ENCODE measurements at regions not wholly inside any gene's neighbourhood (a gene's known extent, or its start where the extent isn't known, plus 50 kb on each side); places are given as distances from the start of the nearest gene placed in this dataset.
A peak's percentile ranks its signal among the peaks of the same experiment; 100 is the strongest.
"Not testable (repeated sequence)": the region's sequence is repeated elsewhere in the genome, so short reads cannot be mapped to it uniquely, and the experiment has no call there.

DNA sequence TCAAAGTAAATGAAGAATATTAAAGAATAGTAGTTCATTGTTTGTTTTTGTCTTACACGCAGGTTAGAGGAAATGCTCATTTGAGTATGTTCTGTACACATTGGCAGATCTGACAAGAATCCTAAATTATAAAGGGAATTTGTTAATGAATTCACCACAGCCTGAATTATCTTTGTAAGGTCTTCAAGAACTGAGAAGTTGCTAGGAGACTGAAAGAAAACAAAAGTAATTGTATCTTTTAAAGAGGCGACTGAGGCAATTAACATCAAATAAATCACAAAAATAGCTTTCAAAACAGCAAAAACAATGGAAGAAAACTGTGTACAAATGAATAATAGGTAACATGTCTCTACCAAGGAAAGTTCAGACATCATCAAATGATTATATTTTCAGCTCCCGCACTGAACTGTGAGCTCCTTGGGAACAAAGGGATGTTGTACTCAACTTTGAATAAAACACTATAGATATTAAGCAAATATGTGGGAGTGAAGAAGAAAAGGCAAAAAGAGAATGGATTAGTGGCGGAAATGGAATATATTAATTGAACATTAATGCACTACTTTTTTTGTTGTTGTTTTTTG lies 51.7 kb upstream of the ATIC start:
- FAIRE-seq (no peak), DNase-seq (ENCODE audit: insufficient read length, low spot score) (no peak)
- TF ChIP-seq, protein P1, sequence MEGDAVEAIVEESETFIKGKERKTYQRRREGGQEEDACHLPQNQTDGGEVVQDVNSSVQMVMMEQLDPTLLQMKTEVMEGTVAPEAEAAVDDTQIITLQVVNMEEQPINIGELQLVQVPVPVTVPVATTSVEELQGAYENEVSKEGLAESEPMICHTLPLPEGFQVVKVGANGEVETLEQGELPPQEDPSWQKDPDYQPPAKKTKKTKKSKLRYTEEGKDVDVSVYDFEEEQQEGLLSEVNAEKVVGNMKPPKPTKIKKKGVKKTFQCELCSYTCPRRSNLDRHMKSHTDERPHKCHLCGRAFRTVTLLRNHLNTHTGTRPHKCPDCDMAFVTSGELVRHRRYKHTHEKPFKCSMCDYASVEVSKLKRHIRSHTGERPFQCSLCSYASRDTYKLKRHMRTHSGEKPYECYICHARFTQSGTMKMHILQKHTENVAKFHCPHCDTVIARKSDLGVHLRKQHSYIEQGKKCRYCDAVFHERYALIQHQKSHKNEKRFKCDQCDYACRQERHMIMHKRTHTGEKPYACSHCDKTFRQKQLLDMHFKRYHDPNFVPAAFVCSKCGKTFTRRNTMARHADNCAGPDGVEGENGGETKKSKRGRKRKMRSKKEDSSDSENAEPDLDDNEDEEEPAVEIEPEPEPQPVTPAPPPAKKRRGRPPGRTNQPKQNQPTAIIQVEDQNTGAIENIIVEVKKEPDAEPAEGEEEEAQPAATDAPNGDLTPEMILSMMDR (IDR thresholded peaks at IDR 0.05; ENCODE audit: insufficient read depth, missing control alignments): no peak

DNA sequence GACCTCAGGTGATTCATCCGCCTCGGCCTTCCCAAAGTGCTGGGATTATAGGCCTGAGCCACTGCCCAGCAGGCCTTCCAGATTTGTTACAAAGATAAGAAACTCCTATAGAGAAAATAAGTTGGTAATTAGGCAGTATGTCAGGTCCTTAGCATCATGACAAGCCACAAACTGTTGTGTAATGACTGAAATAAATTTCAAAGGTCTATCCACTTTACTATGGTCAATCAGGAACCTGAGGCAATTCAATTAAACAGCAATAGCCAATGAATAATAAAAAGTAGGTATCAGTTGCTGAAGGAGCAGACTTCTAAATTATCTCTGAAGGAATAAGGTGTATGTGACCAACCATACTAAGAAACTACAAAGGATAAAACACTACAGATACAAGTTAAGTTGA lies 62.4 kb upstream of the ATIC start:
- TF ChIP-seq, protein P1 (IDR thresholded peaks at IDR 0.05; ENCODE audit: insufficient read depth, missing control alignments): no peak
- DNase-seq (ENCODE audit: insufficient read length, low spot score) (no peak), FAIRE-seq (no peak)

DNA sequence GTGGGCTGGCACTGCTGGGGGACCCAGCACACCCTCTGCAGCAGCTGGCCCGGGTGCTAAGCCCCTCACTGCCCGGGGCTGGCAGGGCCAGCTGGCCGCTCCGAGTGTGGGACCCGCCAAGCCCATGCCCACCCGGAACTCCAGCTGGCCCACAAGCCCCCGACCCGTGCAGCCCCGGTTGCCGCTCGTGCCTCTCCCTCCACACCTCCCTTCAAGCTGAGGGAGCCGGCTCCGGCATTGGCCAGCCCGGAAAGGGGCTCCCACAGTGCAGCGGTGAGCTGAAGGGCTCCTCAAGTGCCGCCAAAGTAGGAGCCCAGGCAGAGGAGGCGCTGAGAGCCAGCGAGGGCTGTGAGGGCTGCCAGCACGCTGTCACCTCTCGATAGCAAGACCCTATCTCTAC lies 65.9 kb upstream of the ATIC start:
- FAIRE-seq; DNase-seq (ENCODE audit: insufficient read length, low spot score): not testable (repeated sequence)

DNA sequence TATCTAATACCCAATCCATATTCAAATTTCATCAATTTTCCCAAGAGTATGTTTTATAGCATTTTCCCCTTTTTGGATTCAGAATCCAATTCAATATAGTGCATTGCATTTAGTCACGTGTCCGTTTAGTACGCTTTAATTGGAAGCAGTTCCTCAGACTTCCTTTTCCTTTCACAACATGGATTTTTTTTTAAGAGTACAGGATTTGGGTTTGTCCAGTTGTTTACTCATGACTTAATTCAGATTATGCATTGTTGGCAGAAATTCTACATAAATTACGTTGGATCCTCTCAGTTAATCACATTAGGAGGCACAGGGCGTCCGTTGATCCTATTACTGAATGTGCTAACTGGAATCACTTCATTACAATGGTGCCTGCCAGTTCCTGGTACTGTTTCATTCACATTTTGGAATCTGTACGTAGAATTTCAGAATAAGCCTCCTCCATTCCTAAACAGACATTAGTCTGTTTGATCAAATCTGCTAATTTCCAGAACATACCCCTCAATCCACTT lies 70.0 kb upstream of the ATIC start:
- peak; percentile 78 for FAIRE-seq
- TF ChIP-seq, protein P1 (IDR thresholded peaks at IDR 0.05; ENCODE audit: insufficient read depth, missing control alignments): no peak
- DNase-seq (ENCODE audit: insufficient read length, low spot score): peak; percentile 16

DNA sequence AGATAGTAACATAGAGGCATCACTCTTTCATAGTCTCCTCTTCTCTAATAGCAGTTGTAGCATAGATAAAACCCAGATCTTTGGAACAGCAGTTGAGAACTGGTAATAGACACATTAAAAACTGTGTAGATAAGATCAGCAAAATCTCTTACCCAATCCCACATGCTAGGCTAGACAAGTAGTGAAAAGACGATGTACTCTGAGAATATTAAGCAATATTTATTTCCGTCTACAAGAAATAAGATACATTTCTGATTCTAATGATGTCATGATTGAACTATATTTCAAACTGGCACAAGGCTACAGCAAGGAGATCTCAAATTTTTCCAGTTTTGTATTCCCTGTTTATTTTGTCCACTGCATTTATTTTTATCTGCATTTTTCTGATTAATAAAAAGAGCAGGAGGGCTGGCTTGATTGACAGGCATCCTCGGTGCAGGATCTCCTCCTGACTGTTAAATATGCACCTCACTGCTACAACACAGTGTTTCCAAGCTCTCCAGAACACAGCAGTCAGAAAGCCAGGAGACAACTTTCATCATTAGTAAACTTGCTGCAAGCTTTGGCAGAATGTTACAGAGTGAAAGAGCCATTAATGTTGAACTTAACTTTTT lies 73.3 kb upstream of the ATIC start:
- no peak for DNase-seq (ENCODE audit: insufficient read length, low spot score)
- no peak for FAIRE-seq
- TF ChIP-seq, protein P1 (IDR thresholded peaks at IDR 0.05; ENCODE audit: insufficient read depth, missing control alignments): no peak

DNA sequence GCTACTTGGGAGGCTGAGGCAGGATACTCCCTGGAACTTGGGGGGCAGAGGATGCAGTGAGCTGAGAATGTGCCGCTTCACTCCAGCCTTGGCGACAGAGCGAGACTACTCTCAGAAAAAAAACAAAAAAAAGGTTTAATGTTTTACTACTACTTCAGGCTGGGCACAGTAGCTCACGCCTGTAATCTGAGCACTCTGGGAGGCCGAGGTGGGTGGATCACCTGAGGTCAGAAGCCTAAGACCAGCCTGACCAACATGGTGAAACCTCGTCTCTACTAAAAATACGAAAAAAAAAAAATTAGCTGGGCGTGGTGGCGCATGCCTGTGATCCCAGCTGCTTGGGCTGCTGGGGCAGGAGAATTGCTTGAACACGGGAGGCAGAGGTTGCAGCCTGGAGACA lies 75.7 kb upstream of the ATIC start:
- FAIRE-seq (no peak), DNase-seq (ENCODE audit: insufficient read length, low spot score) (no peak)
- TF ChIP-seq, protein P1 (IDR thresholded peaks at IDR 0.05; ENCODE audit: insufficient read depth, missing control alignments): no peak

DNA sequence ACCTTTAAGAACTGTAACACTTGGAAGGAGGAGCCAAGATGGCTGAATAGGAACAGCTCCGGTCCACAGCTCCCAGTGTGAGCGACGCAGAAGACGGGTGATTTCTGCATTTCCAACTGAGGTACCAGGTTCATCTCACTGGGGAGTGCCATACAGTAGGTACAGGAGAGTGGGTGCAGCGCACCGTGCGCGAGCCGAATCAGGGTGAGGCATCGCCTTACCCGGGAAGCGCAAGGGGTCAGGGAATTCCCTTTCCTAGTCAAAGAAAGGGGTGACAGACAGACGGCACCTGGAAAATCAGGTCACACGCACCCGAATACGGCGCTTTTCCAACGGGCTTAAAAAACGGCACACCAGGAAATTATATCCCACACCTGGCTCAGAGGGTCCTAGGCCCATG lies 81.8 kb upstream of the ABCA12 start:
- not testable (repeated sequence) for FAIRE-seq; DNase-seq (ENCODE audit: insufficient read length, low spot score)
